Mesenchymal stem cell (in vitro differentiated cells and primary cell): ENCODE measurements at regions not wholly inside any gene's neighbourhood (a gene's known extent, or its start where the extent isn't known, plus 50 kb on each side); places are given as distances from the start of the nearest gene placed in this dataset.
"Not testable (repeated sequence)": the region's sequence is repeated elsewhere in the genome, so short reads cannot be mapped to it uniquely, and the experiment has no call there.

ENCODE experiments used
- DNase-seq: peaks from one replicate; pipeline ENCODE4 v3.0.0-alpha.2; 2013
- H2AFZ ChIP-seq: one replicate; pipeline ENCODE4 v1.6.1; 2013; ENCODE audit warnings: low read depth, mild to moderate bottlenecking, control low read depth, inconsistent platforms, low read length, moderate library complexity
- H2AK5ac ChIP-seq: 2 replicates; pipeline ENCODE4 v1.6.1; 2013; ENCODE audit warnings: low read length, moderate library complexity, mild to moderate bottlenecking, inconsistent platforms; ENCODE audit not compliant: severe bottlenecking
- H2BK120ac ChIP-seq: one replicate; pipeline ENCODE4 v1.6.1; 2013; ENCODE audit warnings: low read depth, mild to moderate bottlenecking, inconsistent platforms, low read length, moderate library complexity
- H2BK12ac ChIP-seq, 2 experiments: one replicate each; pipeline ENCODE4 v1.6.1; 2013; ENCODE audit warnings: inconsistent platforms in 2 of 2, low read length in 2 of 2, mild to moderate bottlenecking in 2 of 2, moderate library complexity in 2 of 2, control low read depth in 1 of 2
- H2BK15ac ChIP-seq: one replicate; pipeline ENCODE4 v1.6.1; 2013; ENCODE audit warnings: mild to moderate bottlenecking, low read depth, inconsistent platforms; ENCODE audit not compliant: poor library complexity, severe bottlenecking
- H2BK5ac ChIP-seq: 2 replicates; pipeline ENCODE4 v1.6.1; 2013; ENCODE audit warnings: low read depth, mild to moderate bottlenecking, low read length, control low read depth, inconsistent platforms; ENCODE audit not compliant: poor library complexity, severe bottlenecking
- H3K14ac ChIP-seq, 2 experiments: one replicate each; pipeline ENCODE4 v1.6.1; 2013; ENCODE audit warnings: inconsistent platforms in 2 of 2, low read length in 2 of 2, control low read depth in 1 of 2, mild to moderate bottlenecking in 1 of 2, moderate library complexity in 1 of 2
- H3K18ac ChIP-seq, 2 experiments: one replicate each; pipeline ENCODE4 v1.6.1; 2013; ENCODE audit warnings: inconsistent platforms in 2 of 2, low read length in 2 of 2, control low read depth in 1 of 2, low read depth in 1 of 2, mild to moderate bottlenecking in 1 of 2
- H3K23ac ChIP-seq, 2 experiments: one replicate each; pipeline ENCODE4 v1.6.1; 2013; ENCODE audit warnings: inconsistent platforms in 2 of 2, low read length in 2 of 2, mild to moderate bottlenecking in 2 of 2, moderate library complexity in 2 of 2, control low read depth in 1 of 2
- H3K27ac ChIP-seq: 2 replicates; pipeline ENCODE4 v1.5.1; 2013; ENCODE audit warnings: mild to moderate bottlenecking, moderate library complexity, low read length, control low read depth, inconsistent platforms; ENCODE audit not compliant: poor library complexity, severe bottlenecking
- H3K27me3 ChIP-seq, 2 experiments: 2 replicates each; pipeline versions ENCODE4 v1.6.1 to v1.7.0; 2013; ENCODE audit warnings: low read length in 2 of 2, mild to moderate bottlenecking in 2 of 2, moderate library complexity in 2 of 2, control low read depth in 1 of 2, inconsistent platforms in 1 of 2; ENCODE audit not compliant: control insufficient read depth in 1 of 2, insufficient read depth in 1 of 2
- H3K36me3 ChIP-seq, 2 experiments: 2 replicates each; pipeline versions ENCODE4 v1.6.1 to v1.7.0; 2013; ENCODE audit warnings: low read length in 2 of 2, control low read depth in 1 of 2, inconsistent platforms in 1 of 2, low read depth in 1 of 2, mild to moderate bottlenecking in 1 of 2; ENCODE audit not compliant: insufficient read depth in 2 of 2, control insufficient read depth in 1 of 2
- H3K4ac ChIP-seq, 2 experiments: one replicate each; pipeline ENCODE4 v1.6.1; 2013; ENCODE audit warnings: inconsistent platforms in 2 of 2, low read length in 2 of 2, mild to moderate bottlenecking in 2 of 2, moderate library complexity in 2 of 2, control low read depth in 1 of 2, low read depth in 1 of 2
- H3K4me1 ChIP-seq: 2 replicates; pipeline ENCODE4 v1.6.1; 2013; ENCODE audit warnings: low read depth, low read length, control low read depth; ENCODE audit not compliant: control insufficient read depth, insufficient read depth
- H3K4me2 ChIP-seq: 2 replicates; pipeline ENCODE4 v1.6.1; 2013; ENCODE audit warnings: low read length, mild to moderate bottlenecking, inconsistent platforms; ENCODE audit not compliant: poor library complexity, severe bottlenecking
- H3K4me3 ChIP-seq, 2 experiments: 2 replicates each; pipeline versions ENCODE4 v1.5.1 to v1.7.0; 2013; ENCODE audit warnings: low read length in 2 of 2, mild to moderate bottlenecking in 2 of 2, control low read depth in 1 of 2, low read depth in 1 of 2; ENCODE audit not compliant: insufficient read depth in 1 of 2
- H3K79me1 ChIP-seq: replicated peaks from 2 replicates; pipeline ENCODE4 v1.6.1; 2013; ENCODE audit warnings: mild to moderate bottlenecking, control low read depth, low read length, inconsistent platforms; ENCODE audit not compliant: poor library complexity, severe bottlenecking
- H3K9ac ChIP-seq: 2 replicates; pipeline ENCODE4 v1.7.0; 2013; ENCODE audit warnings: mild to moderate bottlenecking, low read length, moderate library complexity
- H3K9me3 ChIP-seq: 2 replicates; pipeline ENCODE4 v1.7.0; 2013; ENCODE audit warnings: mild to moderate bottlenecking, low read length; ENCODE audit not compliant: control insufficient read depth
- H4K8ac ChIP-seq: one replicate; pipeline ENCODE4 v1.6.1; 2013; ENCODE audit warnings: inconsistent platforms, mild to moderate bottlenecking, low read length, moderate library complexity
- H4K91ac ChIP-seq: one replicate; pipeline ENCODE4 v1.6.1; 2013; ENCODE audit warnings: mild to moderate bottlenecking, low read length, inconsistent platforms
- WGBS: methylation state at CpG from one replicate; pipeline ENCODE4 v1.1.7; 2013; ENCODE audit warnings: mixed read lengths; 5-methylcytosine and 5-hydroxymethylcytosine counted together

GRCh38 chr13:72617951-72618350 lies 109.5 kb downstream of the MZT1 start:
- H3K36me3 ChIP-seq, result no peaks in the 10 kb centered on the region
- 100% methylated on average over 1 of the region's 1 CpG for WGBS
- H4K91ac ChIP-seq, result no peak overlapping the region
- no peak overlapping the region for H2BK5ac ChIP-seq
- H3K9me3 ChIP-seq, result no peaks in the 10 kb centered on the region
- no peak overlapping the region for H3K4me2 ChIP-seq
- no peak overlapping the region for H4K8ac ChIP-seq
- H2BK120ac ChIP-seq, result no peak overlapping the region
- H3K9ac ChIP-seq, result no peak overlapping the region
- H3K23ac ChIP-seq, result no peak overlapping the region
- no peak for DNase-seq
- no peak overlapping the region for H3K27ac ChIP-seq
- no peak overlapping the region for H3K14ac ChIP-seq
- H3K4ac ChIP-seq, result no peak overlapping the region
- H2AFZ ChIP-seq, result no peak overlapping the region
- no peaks in the 10 kb centered on the region for H3K4me1 ChIP-seq
- no peak overlapping the region for H2AK5ac ChIP-seq
- no peak overlapping the region for H2BK15ac ChIP-seq
- H3K4me3 ChIP-seq, result no peak overlapping the region
- no peaks in the 10 kb centered on the region for H3K79me1 ChIP-seq
- H2BK12ac ChIP-seq, result no peak overlapping the region
- no peaks in the 10 kb centered on the region for H3K27me3 ChIP-seq
- no peak overlapping the region for H3K18ac ChIP-seq

GRCh38 chr13:72617186-72617585 lies 110.2 kb downstream of the MZT1 start:
- no peak overlapping the region for H3K4ac ChIP-seq

GRCh38 chr13:72610251-72610891 lies 117.1 kb downstream of the MZT1 start:
- H3K79me1 ChIP-seq, H3K27me3 ChIP-seq, H3K4me1 ChIP-seq, H3K4me3 ChIP-seq, H3K9me3 ChIP-seq, H3K36me3 ChIP-seq, H2BK15ac ChIP-seq, H2AFZ ChIP-seq, H3K4me2 ChIP-seq, H2BK12ac ChIP-seq, H4K91ac ChIP-seq, H2AK5ac ChIP-seq, H3K14ac ChIP-seq, H3K27ac ChIP-seq, H2BK5ac ChIP-seq, H4K8ac ChIP-seq, H2BK120ac ChIP-seq, H3K4ac ChIP-seq, H3K18ac ChIP-seq, DNase-seq, H3K9ac ChIP-seq, H3K23ac ChIP-seq: not testable (repeated sequence)
- WGBS, result 92% methylated on average over 20 of the region's 29 CpGs

More at GRCh38 chr13:72617186-72617585, 110.2 kb downstream of the MZT1 start:
- Histone ChIP-seq H3K4me2 (no peak overlapping the region), H3K79me1 (no peaks in the 10 kb centered on the region), H2AK5ac (no peak overlapping the region), H3K4me1 (no peaks in the 10 kb centered on the region), H2AFZ (no peak overlapping the region), H3K36me3 (no peaks in the 10 kb centered on the region), H4K8ac (no peak overlapping the region), H2BK120ac (no peak overlapping the region), H3K4me3 (no peak overlapping the region), H3K23ac (no peak overlapping the region), H3K27me3 (no peaks in the 10 kb centered on the region), H3K27ac (no peak overlapping the region), H2BK15ac (no peak overlapping the region), H3K9me3 (no peaks in the 10 kb centered on the region), H4K91ac (no peak overlapping the region), H3K18ac (no peak overlapping the region), H2BK5ac (no peak overlapping the region), H3K14ac (no peak overlapping the region), H3K9ac (no peak overlapping the region), H2BK12ac (no peak overlapping the region)
- 100% methylated on average over 1 of the region's 2 CpGs for WGBS
- no peak for DNase-seq

GRCh38 chr13:72599178-72599743 lies 128.2 kb downstream of the MZT1 start:
- Histone ChIP-seq H2AK5ac (no peak overlapping the region), H3K4me3 (no peak overlapping the region), H3K14ac (no peak overlapping the region), H3K23ac (no peak overlapping the region), H3K27me3 (no peaks in the 10 kb centered on the region), H3K36me3 (no peaks in the 10 kb centered on the region), H4K8ac (no peak overlapping the region), H3K4ac (no peak overlapping the region), H3K27ac (no peak overlapping the region), H2BK12ac (no peak overlapping the region), H4K91ac (no peak overlapping the region), H2BK5ac (no peak overlapping the region), H2BK120ac (no peak overlapping the region), H3K9ac (no peak overlapping the region), H3K4me2 (no peak overlapping the region), H2AFZ (no peak overlapping the region), H3K4me1 (no peaks in the 10 kb centered on the region), H3K18ac (no peak overlapping the region), H3K79me1 (no peaks in the 10 kb centered on the region), H2BK15ac (no peak overlapping the region), H3K9me3 (no peaks in the 10 kb centered on the region)
- no peak for DNase-seq
- 46% methylated on average over 2 of the region's 3 CpGs for WGBS
